ENCODE measurements at regions not wholly inside any gene's neighbourhood (a gene's known extent, or its start where the extent isn't known, plus 50 kb on each side); places are given as distances from the start of the nearest gene placed in this dataset.
A peak's percentile ranks its signal among the peaks of the same experiment; 100 is the strongest.
"Not testable (repeated sequence)": the region's sequence is repeated elsewhere in the genome, so short reads cannot be mapped to it uniquely, and the experiment has no call there.

DNA sequence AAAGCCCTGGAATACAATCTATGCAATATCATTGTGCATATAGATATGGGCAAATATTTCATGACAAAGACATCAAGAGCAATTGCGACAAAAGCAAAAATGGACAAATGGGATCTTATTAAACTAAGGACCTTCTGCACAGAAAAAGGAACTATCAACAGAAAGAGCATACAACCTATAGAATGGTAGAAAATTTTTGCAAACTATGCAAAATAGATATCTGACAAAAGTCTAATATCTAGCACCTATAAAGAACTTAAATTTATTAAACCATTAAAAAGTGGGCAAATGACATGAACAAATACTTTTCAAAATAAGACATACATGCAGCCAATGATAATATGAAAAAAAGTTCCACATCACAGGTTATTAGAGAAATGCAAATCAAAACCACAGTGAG is 312.9 kb downstream of the GLUD2 start:
- Histone ChIP-seq H3K4me1 (ENCODE audit: low read length) (no peaks in the 10 kb centered on the region), H3K79me2 (ENCODE audit: low read length) (no peaks in the 10 kb centered on the region), H3K27me3 (replicated peaks; ENCODE audit: insufficient read depth, low read length) (no peaks in the 10 kb centered on the region), H3K36me3 (replicated peaks; ENCODE audit: insufficient read depth, low read length) (no peaks in the 10 kb centered on the region), H3K9me2 (replicated peaks; ENCODE audit: insufficient read depth, low read length) (no peaks in the 10 kb centered on the region), H2AFZ (ENCODE audit: low read length) (no peak overlapping the region), H3F3A (ENCODE audit: insufficient read depth, low read length) (no peaks in the 10 kb centered on the region), H3K27ac (ENCODE audit: low read length) (no peak overlapping the region), H3K4me2 (ENCODE audit: low read depth, low read length) (no peak overlapping the region), H3K9me3 (replicated peaks; ENCODE audit: insufficient read depth, low read length) (no peaks in the 10 kb centered on the region), H4K20me1 (ENCODE audit: insufficient read depth, low read length) (no peaks in the 10 kb centered on the region), H3K9ac (ENCODE audit: low read length) (no peak overlapping the region), H3K4me3 (ENCODE audit: low read length) (no peak overlapping the region)
- no peak for DNase-seq
- TF ChIP-seq EZH2phosphoT487 (IDR thresholded peaks at IDR 0.05; ENCODE audit: low read length) (no peak), EZH2 (optimal IDR thresholded peaks at IDR 0.05; ENCODE audit: low read depth, low read length) (no peak), CTCF (IDR thresholded peaks at IDR 0.05; ENCODE audit: low read length) (no peak)

GRCh38 chrX:121365572-121366161 is 318.3 kb downstream of the GLUD2 start:
- Histone ChIP-seq H3K9me3 (replicated peaks; ENCODE audit: insufficient read depth, low read length) (no peaks in the 10 kb centered on the region), H3K4me1 (ENCODE audit: low read length) (no peaks in the 10 kb centered on the region), H3K9ac (ENCODE audit: low read length) (peak overlapping the region; percentile 16; the same call in 1 of the 2 replicates), H3K4me2 (ENCODE audit: low read depth, low read length) (peak overlapping the region; percentile 24; the same call in 1 of the 2 replicates), H3F3A (ENCODE audit: insufficient read depth, low read length) (no peaks in the 10 kb centered on the region), H2AFZ (ENCODE audit: low read length) (no peak overlapping the region), H3K79me2 (ENCODE audit: low read length) (no peaks in the 10 kb centered on the region), H3K36me3 (replicated peaks; ENCODE audit: insufficient read depth, low read length) (no peaks in the 10 kb centered on the region), H3K9me2 (replicated peaks; ENCODE audit: insufficient read depth, low read length) (no peaks in the 10 kb centered on the region), H3K27ac (ENCODE audit: low read length) (peak overlapping the region; percentile 67; the same call in 1 of the 2 replicates), H3K4me3 (ENCODE audit: low read length) (no peak overlapping the region), H4K20me1 (ENCODE audit: insufficient read depth, low read length) (no peaks in the 10 kb centered on the region), H3K27me3 (replicated peaks; ENCODE audit: insufficient read depth, low read length) (no peaks in the 10 kb centered on the region)
- TF ChIP-seq EZH2 (optimal IDR thresholded peaks at IDR 0.05; ENCODE audit: low read depth, low read length) (no peak), CTCF (IDR thresholded peaks at IDR 0.05; ENCODE audit: low read length) (no peak), EZH2phosphoT487 (IDR thresholded peaks at IDR 0.05; ENCODE audit: low read length) (no peak)
- DNase-seq, result peak; percentile 80

- DNase-seq, result no peak
- Histone ChIP-seq H3K27ac (ENCODE audit: low read length) (no peak overlapping the region), H3K9ac (ENCODE audit: low read length) (no peak overlapping the region), H3F3A (ENCODE audit: insufficient read depth, low read length) (no peaks in the 10 kb centered on the region), H3K79me2 (ENCODE audit: low read length) (no peaks in the 10 kb centered on the region), H3K9me2 (replicated peaks; ENCODE audit: insufficient read depth, low read length) (no peaks in the 10 kb centered on the region), H4K20me1 (ENCODE audit: insufficient read depth, low read length) (no peaks in the 10 kb centered on the region), H3K9me3 (replicated peaks; ENCODE audit: insufficient read depth, low read length) (no peaks in the 10 kb centered on the region), H3K4me1 (ENCODE audit: low read length) (no peaks in the 10 kb centered on the region), H3K4me2 (ENCODE audit: low read depth, low read length) (no peak overlapping the region), H3K4me3 (ENCODE audit: low read length) (no peak overlapping the region), H3K36me3 (replicated peaks; ENCODE audit: insufficient read depth, low read length) (no peaks in the 10 kb centered on the region), H3K27me3 (replicated peaks; ENCODE audit: insufficient read depth, low read length) (no peaks in the 10 kb centered on the region), H2AFZ (ENCODE audit: low read length) (no peak overlapping the region)
- TF ChIP-seq CTCF (IDR thresholded peaks at IDR 0.05; ENCODE audit: low read length) (no peak), EZH2 (optimal IDR thresholded peaks at IDR 0.05; ENCODE audit: low read depth, low read length) (no peak), EZH2phosphoT487 (IDR thresholded peaks at IDR 0.05; ENCODE audit: low read length) (no peak)
Measured at GRCh38 chrX:121374471-121374870, 327.1 kb downstream of the GLUD2 start.

GRCh38 chrX:121381915-121382314 is 334.5 kb downstream of the GLUD2 start:
- not testable (repeated sequence) for DNase-seq; H4K20me1 ChIP-seq (ENCODE audit: insufficient read depth, low read length); H3K9me3 ChIP-seq (replicated peaks; ENCODE audit: insufficient read depth, low read length); H3K79me2 ChIP-seq (ENCODE audit: low read length); H3F3A ChIP-seq (ENCODE audit: insufficient read depth, low read length); H3K9me2 ChIP-seq (replicated peaks; ENCODE audit: insufficient read depth, low read length); H3K4me1 ChIP-seq (ENCODE audit: low read length); H3K4me3 ChIP-seq (ENCODE audit: low read length); H3K27ac ChIP-seq (ENCODE audit: low read length); H3K4me2 ChIP-seq (ENCODE audit: low read depth, low read length); H2AFZ ChIP-seq (ENCODE audit: low read length); H3K36me3 ChIP-seq (replicated peaks; ENCODE audit: insufficient read depth, low read length); H3K9ac ChIP-seq (ENCODE audit: low read length); H3K27me3 ChIP-seq (replicated peaks; ENCODE audit: insufficient read depth, low read length)
